Stomach (tissue), 4 donors: ENCODE measurements at regions not wholly inside any gene's neighbourhood (a gene's known extent, or its start where the extent isn't known, plus 50 kb on each side); places are given as distances from the start of the nearest gene placed in this dataset.

Source experiments
- CTCF ChIP-seq, 7 experiments: fragments of 450-650 bp in 4 of 7; fragments of 200-600 bp in 3 of 7; sonication (generic) in 3 of 7; IDR thresholded peaks; one replicate each; pipeline ENCODE4 v1.5.1; 2016 to 2019; ENCODE audit warnings: antibody characterized with exemption in 7 of 7, control low read depth in 2 of 7, mild to moderate bottlenecking in 1 of 7
- EP300 ChIP-seq: sonication (generic); formaldehyde crosslinking; IDR thresholded peaks from one replicate; pipeline ENCODE4 v1.6.1; 2017; ENCODE audit warnings: antibody characterized with exemption
- POLR2A ChIP-seq, 4 donors: fragments of 450-650 bp; IDR thresholded peaks; one replicate each; pipeline ENCODE4 v1.6.1; 2016; ENCODE audit warnings: antibody characterized with exemption in 4 of 4, control low read depth in 2 of 4, mild to moderate bottlenecking in 1 of 4, moderate library complexity in 1 of 4
- POLR2AphosphoS5 ChIP-seq, 3 donors: sonication (generic); formaldehyde crosslinking; IDR thresholded peaks; one replicate each; pipeline ENCODE4 v1.6.1; 2016; ENCODE audit warnings: antibody characterized with exemption in 3 of 3

- TF ChIP-seq CTCF (IDR thresholded peaks at IDR 0.05): no peak
- no peak for TF ChIP-seq EP300
- no peak for TF ChIP-seq POLR2A (IDR thresholded peaks at IDR 0.05)
- TF ChIP-seq POLR2AphosphoS5 (IDR thresholded peaks at IDR 0.05): no peak
Measured at GRCh38 chr9:82325907-82326306, 337.3 kb downstream of the SPATA31D1 start.
